ENCODE measurements at regions not wholly inside any gene's neighbourhood (a gene's known extent, or its start where the extent isn't known, plus 50 kb on each side); places are given as distances from the start of the nearest gene placed in this dataset.

- H4K20me1 ChIP-seq (ENCODE audit: low read depth) = no peaks in the 10 kb centered on the region
- no peak overlapping the region for H3K9ac ChIP-seq
- no peaks in the 10 kb centered on the region for H3K79me2 ChIP-seq (ENCODE audit: low read depth)
- Mint-ChIP-seq H3K27ac (no peak overlapping the region), H3K4me1 (peaks cover 19% of the 10 kb centered on the region), H3K9me3 (peaks cover 16% of the 10 kb centered on the region), H3K27me3 (ENCODE audit: insufficient read depth, low read depth) (peaks cover 7% of the 10 kb centered on the region), H3K4me3 (no peak overlapping the region), H3K36me3 (peaks cover 4% of the 10 kb centered on the region)
- H3K4me3 ChIP-seq = no peak overlapping the region
- H3K9me3 ChIP-seq (ENCODE audit: low read depth) = no peaks in the 10 kb centered on the region
- no peak overlapping the region for H3K27ac ChIP-seq
- H3K36me3 ChIP-seq = no peaks in the 10 kb centered on the region
- peaks cover 15% of the 10 kb centered on the region for H3F3A ChIP-seq (ENCODE audit: low read depth)
- H3K27me3 ChIP-seq = no peaks in the 10 kb centered on the region
- H3K4me2 ChIP-seq = no peak overlapping the region
- TF ChIP-seq CTCF (IDR thresholded peaks at IDR 0.05) (no peak), EZH2 (IDR thresholded peaks at IDR 0.05) (no peak), EZH2phosphoT487 (IDR thresholded peaks at IDR 0.05) (no peak)
- peaks cover 10% of the 10 kb centered on the region for H3K4me1 ChIP-seq
- H2AFZ ChIP-seq (replicated peaks) = no peak overlapping the region
- no peak for DNase-seq (ENCODE audit: low spot score)
These were observed 50.9 kb upstream of the TM9SF2 start for GRCh38 chr13:99450416-99450815.

All from neural progenitor cell (in vitro differentiated cells).